Type B pancreatic cell (in vitro differentiated cells): ENCODE measurements at regions not wholly inside any gene's neighbourhood (a gene's known extent, or its start where the extent isn't known, plus 50 kb on each side); places are given as distances from the start of the nearest gene placed in this dataset.
"Not testable (repeated sequence)": the region's sequence is repeated elsewhere in the genome, so short reads cannot be mapped to it uniquely, and the experiment has no call there.

Experiments
- DNase-seq: peaks from one replicate; pipeline ENCODE4 v3.0.0; 2021; ENCODE audit warnings: mixed read lengths; ENCODE audit not compliant: unreplicated experiment; ENCODE audit errors: extremely low spot score
- H3K27ac Mint-ChIP-seq: 2 replicates; pipeline ENCODE4 v1.8.0; 2021; ENCODE audit warnings: mild to moderate bottlenecking, mixed read lengths
- H3K27me3 Mint-ChIP-seq: 2 replicates; pipeline ENCODE4 v1.8.0; 2021; ENCODE audit warnings: mixed read lengths
- H3K36me3 Mint-ChIP-seq: 2 replicates; pipeline ENCODE4 v1.8.0; 2021; ENCODE audit warnings: mixed read lengths
- H3K4me1 Mint-ChIP-seq: one replicate; pipeline ENCODE4 v1.8.0; 2021; ENCODE audit warnings: mixed read lengths; ENCODE audit not compliant: unreplicated experiment
- H3K4me3 Mint-ChIP-seq: 2 replicates; pipeline ENCODE4 v1.8.0; 2021; ENCODE audit warnings: mild to moderate bottlenecking, mixed read lengths
- H3K9me3 Mint-ChIP-seq: 2 replicates; pipeline ENCODE4 v1.8.0; 2021; ENCODE audit warnings: mixed read lengths
- CTCF ChIP-seq: fragments of 200-600 bp; sonication (generic); conservative IDR thresholded peaks from 2 replicates; pipeline ENCODE4 v1.5.0; 2021; ENCODE audit warnings: antibody characterized with exemption, mild to moderate bottlenecking

GRCh38 chrX:47776292-47777006, 60.3 kb upstream of the ZNF81 start:
- no peaks in the 10 kb centered on the region for H3K36me3 Mint-ChIP-seq
- no peaks in the 10 kb centered on the region for H3K27me3 Mint-ChIP-seq
- no peak overlapping the region for H3K27ac Mint-ChIP-seq
- peaks cover 4% of the 10 kb centered on the region for H3K9me3 Mint-ChIP-seq
- no peak overlapping the region for H3K4me3 Mint-ChIP-seq
- TF ChIP-seq CTCF: no peak
- no peak for DNase-seq
- no peaks in the 10 kb centered on the region for H3K4me1 Mint-ChIP-seq

GRCh38 chrX:47772764-47773163, 63.9 kb upstream of the ZNF81 start:
- no peaks in the 10 kb centered on the region for H3K4me1 Mint-ChIP-seq
- no peak overlapping the region for H3K4me3 Mint-ChIP-seq
- TF ChIP-seq CTCF: no peak
- no peak overlapping the region for H3K27ac Mint-ChIP-seq
- DNase-seq: no peak
- H3K27me3 Mint-ChIP-seq: no peaks in the 10 kb centered on the region
- H3K36me3 Mint-ChIP-seq: no peaks in the 10 kb centered on the region
- peaks cover 4% of the 10 kb centered on the region for H3K9me3 Mint-ChIP-seq

- Mint-ChIP-seq H3K9me3 (peaks cover 4% of the 10 kb centered on the region), H3K4me3 (no peak overlapping the region), H3K4me1 (no peaks in the 10 kb centered on the region), H3K27ac (no peak overlapping the region), H3K27me3 (no peaks in the 10 kb centered on the region), H3K36me3 (no peaks in the 10 kb centered on the region)
- TF ChIP-seq CTCF: no peak
- DNase-seq: no peak
Measured at GRCh38 chrX:47771473-47771872, 65.2 kb upstream of the ZNF81 start.

- not testable (repeated sequence) for H3K27ac Mint-ChIP-seq, H3K4me1 Mint-ChIP-seq, H3K36me3 Mint-ChIP-seq, H3K4me3 Mint-ChIP-seq, DNase-seq, H3K27me3 Mint-ChIP-seq, H3K9me3 Mint-ChIP-seq
Measured at GRCh38 chrX:47762826-47763225, 73.9 kb upstream of the ZNF81 start.

- no peaks in the 10 kb centered on the region for H3K36me3 Mint-ChIP-seq
- H3K27me3 Mint-ChIP-seq: no peaks in the 10 kb centered on the region
- DNase-seq: no peak
- no peak overlapping the region for H3K4me3 Mint-ChIP-seq
- no peaks in the 10 kb centered on the region for H3K9me3 Mint-ChIP-seq
- no peaks in the 10 kb centered on the region for H3K4me1 Mint-ChIP-seq
- H3K27ac Mint-ChIP-seq: no peak overlapping the region
- no peak for TF ChIP-seq CTCF
Measured at GRCh38 chrX:47752685-47753084, 84.0 kb upstream of the ZNF81 start.

GRCh38 chrX:47751670-47752069, 85.0 kb upstream of the ZNF81 start:
- no peak for DNase-seq

More at GRCh38 chrX:47751670-47752069, 85.0 kb upstream of the ZNF81 start:
- H3K27ac Mint-ChIP-seq: no peak overlapping the region
- no peaks in the 10 kb centered on the region for H3K27me3 Mint-ChIP-seq
- no peaks in the 10 kb centered on the region for H3K4me1 Mint-ChIP-seq
- H3K9me3 Mint-ChIP-seq: no peaks in the 10 kb centered on the region
- peak; percentile 26 for TF ChIP-seq CTCF
- no peaks in the 10 kb centered on the region for H3K36me3 Mint-ChIP-seq
- H3K4me3 Mint-ChIP-seq: no peak overlapping the region
